Activated effector memory CD4-positive, alpha-beta T cell treated with anti-CD3 and anti-CD28 coated beads, Interleukin-2, amount 50 U/mL, for 16 hours (primary cell): ENCODE measurements at regions not wholly inside any gene's neighbourhood (a gene's known extent, or its start where the extent isn't known, plus 50 kb on each side); places are given as distances from the start of the nearest gene placed in this dataset.
"Not testable (repeated sequence)": the region's sequence is repeated elsewhere in the genome, so short reads cannot be mapped to it uniquely, and the experiment has no call there.

Source experiments
- DNase-seq: peaks from one replicate; pipeline ENCODE4 v3.0.0-alpha.2; 2020

GRCh38 chr10:14425034-14425433, 94.3 kb upstream of the FRMD4A start:
- DNase-seq = no peak

DNA sequence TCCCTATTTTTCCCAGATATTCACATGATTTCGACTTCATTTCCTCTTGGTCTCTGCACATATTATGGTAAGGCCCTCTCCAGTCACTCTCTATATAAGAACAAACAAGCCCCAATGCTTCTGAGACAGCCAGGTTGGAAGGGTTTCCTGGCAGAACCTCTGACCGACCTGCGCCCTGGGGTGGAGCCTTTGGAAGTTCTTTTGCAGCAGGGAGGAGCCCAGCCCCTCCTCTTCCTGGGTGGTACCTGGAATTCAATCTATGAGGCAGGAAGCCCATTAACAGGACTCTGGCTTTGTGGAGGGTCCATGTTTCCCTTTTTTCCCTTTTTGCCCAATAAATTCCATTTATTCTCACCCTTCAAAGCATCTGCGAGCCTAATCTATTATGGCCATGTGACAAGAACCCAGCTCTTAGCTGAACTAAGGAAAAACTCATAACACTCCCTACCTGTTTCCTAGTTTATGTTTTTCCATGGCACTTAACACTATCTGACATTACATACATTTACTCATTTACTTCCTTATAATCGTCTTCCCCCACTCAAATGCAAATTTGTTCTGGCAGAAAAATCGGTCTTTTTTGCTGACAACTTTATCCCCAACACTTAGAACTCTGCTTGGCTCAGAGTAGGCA, 92.5 kb upstream of the FRMD4A start:
- DNase-seq = no peak

DNA sequence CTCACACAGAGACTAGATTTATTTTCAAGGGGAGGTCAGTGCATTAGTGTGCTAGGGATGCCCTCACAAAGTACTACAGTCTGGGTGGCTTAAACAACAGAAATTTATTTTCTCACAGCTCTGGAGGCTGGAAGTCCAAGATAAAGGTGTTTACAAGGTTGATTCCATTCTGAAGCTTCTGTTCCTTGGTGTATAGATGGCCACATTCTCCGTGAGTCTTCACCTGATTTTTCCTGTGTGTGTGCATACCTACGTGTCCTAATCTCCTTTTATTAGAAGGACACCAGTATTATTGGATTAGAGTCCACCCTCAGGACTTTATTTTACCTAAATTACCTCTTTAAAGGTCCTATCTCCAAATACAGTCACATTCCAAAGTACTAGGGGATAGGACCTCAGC, 91.7 kb upstream of the FRMD4A start:
- no peak for DNase-seq

DNA sequence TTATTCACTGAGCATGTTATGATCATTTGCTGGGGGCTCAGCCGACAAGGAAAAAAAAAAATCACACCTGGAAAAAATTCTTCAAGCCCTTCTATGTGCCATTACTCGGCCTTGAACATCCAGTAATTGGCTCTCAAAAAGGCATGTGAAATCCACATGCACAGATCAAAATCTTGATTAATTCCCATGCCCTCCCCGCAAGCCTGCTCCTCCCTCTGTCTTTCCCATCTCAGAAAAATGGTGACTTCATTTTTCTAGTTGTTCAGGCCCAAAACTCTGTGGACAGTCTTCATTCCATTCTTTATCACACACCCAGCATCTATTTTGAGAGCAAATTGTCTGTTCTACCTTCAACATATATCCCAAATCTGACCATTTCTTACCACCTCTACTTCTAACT, 91.2 kb upstream of the FRMD4A start:
- DNase-seq = no peak

GRCh38 chr10:14417336-14417735, 86.6 kb upstream of the FRMD4A start:
- DNase-seq = not testable (repeated sequence)

DNA sequence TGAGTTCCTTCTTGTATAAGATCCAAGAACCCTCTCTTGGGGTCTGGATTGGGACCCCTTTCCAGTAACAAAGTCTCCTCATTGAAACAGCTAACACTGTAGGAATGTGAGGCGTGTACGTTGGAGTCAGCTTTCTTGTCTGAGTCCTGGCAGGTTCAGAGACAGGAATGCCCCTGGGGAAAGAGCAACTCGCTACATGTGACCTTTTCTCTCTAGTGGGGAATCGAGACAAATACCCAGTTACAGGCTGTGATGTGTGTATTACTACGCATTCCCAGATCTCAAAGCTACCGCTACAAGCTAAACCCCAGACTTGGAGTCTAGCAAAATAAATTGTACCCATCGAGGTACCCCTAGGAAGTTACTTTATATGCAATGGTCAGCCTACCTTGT, 85.6 kb upstream of the FRMD4A start:
- no peak for DNase-seq

GRCh38 chr10:14415676-14416307, 85.1 kb upstream of the FRMD4A start:
- no peak for DNase-seq

GRCh38 chr10:14414901-14415300, 84.2 kb upstream of the FRMD4A start:
- DNase-seq = no peak

- no peak for DNase-seq
These were observed 82.8 kb upstream of the FRMD4A start for GRCh38 chr10:14413523-14413922.

- no peak for DNase-seq
These were observed 81.9 kb upstream of the FRMD4A start for GRCh38 chr10:14412624-14413023.

GRCh38 chr10:14409856-14410458, 79.2 kb upstream of the FRMD4A start:
- no peak for DNase-seq

- peak; percentile 70 for DNase-seq
These were observed 78.5 kb upstream of the FRMD4A start for GRCh38 chr10:14409247-14409646.

- DNase-seq = no peak
These were observed 77.4 kb upstream of the FRMD4A start for GRCh38 chr10:14408139-14408538.

DNA sequence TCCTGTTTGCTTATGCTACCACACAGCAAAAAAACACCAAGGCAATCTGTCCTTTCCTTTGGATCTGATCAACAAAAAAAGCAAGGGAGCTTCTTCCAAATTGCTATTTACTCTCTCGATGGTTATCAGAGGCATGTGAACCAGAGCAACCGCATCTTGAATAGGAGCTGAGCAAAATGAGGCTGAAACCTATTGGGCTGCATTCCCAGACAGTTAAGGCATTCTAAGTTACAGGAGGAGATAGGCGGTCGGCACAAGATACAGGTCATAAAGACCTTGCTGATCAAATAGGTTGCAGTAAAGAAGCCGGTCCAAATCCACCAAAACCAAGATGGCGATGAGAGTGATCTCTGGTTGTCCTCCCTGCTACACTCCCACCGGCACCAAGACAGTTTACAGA, 76.8 kb upstream of the FRMD4A start:
- DNase-seq = no peak

GRCh38 chr10:14405076-14406065, 74.6 kb upstream of the FRMD4A start:
- DNase-seq = no peak

GRCh38 chr10:14403881-14404623, 73.3 kb upstream of the FRMD4A start:
- no peak for DNase-seq

DNA sequence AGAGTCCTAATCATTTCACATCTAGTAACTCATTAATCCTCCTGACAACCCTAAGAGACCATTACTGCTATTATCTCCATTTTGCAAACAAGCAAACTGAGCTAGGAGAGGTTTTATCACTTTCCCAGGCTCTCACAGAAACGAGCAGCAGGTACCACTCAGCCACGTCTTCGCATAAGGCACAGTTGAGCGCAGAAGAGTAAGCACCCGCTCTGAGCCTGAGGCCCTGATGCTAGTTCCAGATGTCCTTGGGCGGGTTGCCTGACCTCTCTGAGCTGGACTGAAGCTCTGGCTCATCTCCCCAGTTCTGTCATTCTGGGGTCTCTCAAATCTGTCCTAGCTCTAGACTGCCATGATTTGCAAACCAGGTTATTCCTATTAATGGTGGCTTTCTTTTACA, 72.6 kb upstream of the FRMD4A start:
- DNase-seq = no peak

DNA sequence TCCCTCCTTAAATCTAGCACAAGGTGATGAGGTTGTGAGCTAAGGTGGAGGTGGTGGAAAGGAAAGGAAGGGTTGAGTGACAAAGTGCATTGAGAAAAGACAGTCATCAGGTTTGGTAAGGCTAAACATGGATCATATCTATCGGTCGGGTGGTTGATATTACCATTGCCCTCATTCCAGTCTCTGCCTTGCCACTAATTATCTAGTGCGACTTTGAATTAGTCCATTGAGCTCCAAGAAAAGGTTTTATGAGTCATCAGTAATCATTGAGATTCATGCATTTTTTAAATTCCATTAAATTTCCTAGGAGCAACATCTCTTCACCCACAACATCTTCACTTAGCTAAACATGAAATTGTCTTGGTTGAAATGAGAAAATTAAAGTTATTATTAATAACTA, 68.9 kb upstream of the FRMD4A start:
- DNase-seq = no peak

DNA sequence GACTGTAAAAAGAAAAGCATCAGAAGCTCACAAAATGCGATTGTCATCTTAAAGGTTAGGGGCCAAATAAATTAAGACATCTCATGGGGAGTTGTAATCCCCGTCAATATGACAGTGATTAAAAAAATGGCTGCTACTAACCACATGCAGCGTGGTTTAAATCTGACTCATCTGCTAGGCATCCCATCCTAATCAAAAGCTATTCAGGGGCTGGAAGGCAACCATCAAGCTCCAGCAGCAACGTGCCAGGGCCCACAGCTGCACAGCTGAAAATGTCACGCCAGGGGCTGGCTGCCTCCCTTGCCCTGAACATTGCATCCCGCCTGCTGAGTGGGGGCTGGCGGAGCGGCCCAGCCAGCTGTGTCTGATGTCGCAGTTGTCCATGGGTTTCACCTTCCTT, 66.3 kb upstream of the FRMD4A start:
- no peak for DNase-seq

DNA sequence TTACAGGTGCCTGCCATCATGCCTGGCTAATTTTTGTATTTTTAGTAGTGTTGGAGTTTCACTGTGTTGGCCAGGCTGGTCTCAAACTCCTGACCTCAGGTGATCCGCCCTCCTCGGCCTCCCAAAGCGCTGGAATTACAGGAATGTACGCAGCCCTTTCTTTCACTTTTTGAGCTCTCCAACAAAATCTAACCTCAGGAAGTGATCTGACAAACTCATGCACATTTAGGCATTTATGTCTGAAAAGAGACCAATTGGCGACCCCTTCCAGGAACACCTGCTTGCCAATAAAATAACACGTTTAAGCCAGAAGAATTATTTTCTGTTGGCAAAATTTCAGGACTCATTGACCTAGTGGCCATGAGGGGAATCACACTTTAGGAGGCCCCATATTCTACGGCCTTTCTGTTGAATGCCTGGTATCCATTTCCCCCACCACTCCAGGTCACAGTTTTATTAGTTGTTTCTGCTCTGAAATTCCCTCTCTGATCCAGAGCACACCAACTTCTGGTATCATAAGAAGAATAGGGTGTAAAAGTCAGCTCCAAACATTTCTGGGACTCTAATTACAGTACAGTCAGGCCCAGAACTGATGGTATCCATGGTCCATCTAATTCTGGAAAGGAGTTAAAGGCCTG, 65.8 kb upstream of the FRMD4A start:
- no peak for DNase-seq

- no peak for DNase-seq
These were observed 63.5 kb upstream of the FRMD4A start for GRCh38 chr10:14394179-14394578.

DNA sequence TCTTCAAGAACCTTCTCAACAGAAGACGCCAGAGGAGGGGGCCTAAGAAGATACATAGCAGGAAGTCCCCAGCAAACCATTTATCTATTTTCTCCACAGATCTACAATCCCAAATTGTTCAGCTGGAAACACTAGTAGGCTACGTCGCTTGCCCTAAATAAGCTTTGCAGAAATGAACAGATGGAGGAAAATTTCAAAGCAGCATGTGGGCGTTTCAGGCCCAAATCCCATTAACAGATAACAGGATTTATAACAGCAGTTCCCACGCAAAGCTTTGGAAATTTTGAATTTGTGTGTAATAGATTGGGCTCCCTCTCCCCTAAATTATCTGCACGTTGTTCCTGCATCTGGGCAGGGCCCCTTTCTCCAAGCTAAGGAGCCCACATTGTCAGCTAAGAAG, 60.6 kb upstream of the FRMD4A start:
- DNase-seq = no peak
